PC-9 (cell line): ENCODE measurements at regions not wholly inside any gene's neighbourhood (a gene's known extent, or its start where the extent isn't known, plus 50 kb on each side); places are given as distances from the start of the nearest gene placed in this dataset.

Experiments used
- BruUV-seq: library from RNA; stranded (reverse); fragments of 400-500 nt; replicated peaks from 2 replicates; lab custom pipeline; 2021; lab: Mats Ljungman, UMichigan
- CTCF ChIA-PET: fragments of 300-600 bp; sonication (Branson Sonifier 250); formaldehyde crosslinking; loops from one replicate; lab custom pipeline; 2022; ENCODE audit warnings: antibody characterized with exemption; lab: Charles Lee
- POLR2A ChIA-PET: fragments of 300-600 bp; sonication (Branson Sonifier 250); formaldehyde crosslinking; loops from one replicate; lab custom pipeline; 2022; ENCODE audit warnings: antibody characterized with exemption; ENCODE audit not compliant: unreplicated experiment; lab: Charles Lee
- DNase-seq, 2 experiments: peaks; one replicate each; pipeline versions ENCODE4 v3.0.0 to v3.0.0-alpha.2; 2015 to 2022; ENCODE audit warnings: mixed read lengths in 1 of 2
- H2AFZ ChIP-seq: fragments of 200-600 bp; sonication (generic); 2 replicates; pipeline ENCODE4 v1.8.1; 2017; ENCODE audit warnings: antibody characterized with exemption
- H3F3A ChIP-seq: fragments of 200-600 bp; sonication (generic); 2 replicates; pipeline ENCODE4 v1.8.1; 2017; ENCODE audit warnings: antibody characterized with exemption, mild to moderate bottlenecking, low read depth; ENCODE audit not compliant: insufficient read depth
- H3K27ac ChIP-seq: fragments of 200-600 bp; sonication (generic); 2 replicates; pipeline ENCODE4 v1.6.1; 2016; ENCODE audit warnings: mixed run types
- H3K27me3 ChIP-seq: fragments of 200-600 bp; sonication (generic); 2 replicates; pipeline ENCODE4 v1.6.1; 2016; ENCODE audit warnings: low read depth, mixed run types; ENCODE audit not compliant: insufficient read depth
- H3K36me3 ChIP-seq: fragments of 200-600 bp; sonication (generic); 2 replicates; pipeline ENCODE4 v1.6.1; 2016; ENCODE audit warnings: low read depth, mixed run types
- H3K4me1 ChIP-seq: fragments of 200-600 bp; sonication (generic); replicated peaks from 2 replicates; pipeline ENCODE4 v1.6.1; 2016; ENCODE audit warnings: mixed run types; ENCODE audit not compliant: insufficient read depth
- H3K4me2 ChIP-seq: fragments of 200-600 bp; sonication (generic); 2 replicates; pipeline ENCODE4 v1.6.1; 2017; ENCODE audit warnings: mixed run types
- H3K4me3 ChIP-seq: fragments of 200-600 bp; sonication (generic); 2 replicates; pipeline ENCODE4 v1.6.1; 2016; ENCODE audit warnings: mixed run types
- H3K79me2 ChIP-seq: fragments of 200-600 bp; sonication (generic); 2 replicates; pipeline ENCODE4 v1.6.1; 2017; ENCODE audit warnings: low read depth, mixed run types
- H3K9me2 ChIP-seq: fragments of 200-600 bp; sonication (generic); 2 replicates; pipeline ENCODE4 v1.8.1; 2017; ENCODE audit warnings: mild to moderate bottlenecking; ENCODE audit not compliant: insufficient read depth
- H3K9me3 ChIP-seq: fragments of 200-600 bp; sonication (generic); 2 replicates; pipeline ENCODE4 v1.8.1; 2016; ENCODE audit warnings: low read depth; ENCODE audit not compliant: insufficient read depth
- H4K20me1 ChIP-seq: fragments of 200-600 bp; sonication (generic); 2 replicates; pipeline ENCODE4 v1.8.1; 2017; ENCODE audit not compliant: insufficient read depth
- EZH2 ChIP-seq: fragments of 200-600 bp; sonication (generic); IDR thresholded peaks from 2 replicates; pipeline ENCODE4 v1.8.0; 2017; ENCODE audit warnings: antibody characterized with exemption, low read depth
- intact Hi-C: fragments of 100-400 bp; cut with micrococcal nuclease; formaldehyde crosslinking; loops from one replicate; pipeline ENCODE4 v1.10.0; 2022; ENCODE audit not compliant: unreplicated experiment
- TF ChIP-seq, protein P1 (sequence below): fragments of 200-600 bp; sonication (generic); conservative IDR thresholded peaks from 2 replicates; pipeline ENCODE4 v1.6.1; 2017; ENCODE audit warnings: mixed run types, antibody characterized with exemption, mild to moderate bottlenecking, moderate library complexity

GRCh38 chr10:112883360-112884178, 66.5 kb upstream of the TCF7L2 start:
- Histone ChIP-seq H3K79me2 (no peaks in the 10 kb centered on the region), H3K9me2 (no peaks in the 10 kb centered on the region), H3K27ac (no peak overlapping the region), H3K4me2 (no peak overlapping the region), H3K4me1 (no peaks in the 10 kb centered on the region), H2AFZ (no peak overlapping the region), H3K36me3 (no peaks in the 10 kb centered on the region), H3F3A (no peaks in the 10 kb centered on the region), H3K27me3 (no peaks in the 10 kb centered on the region), H4K20me1 (no peaks in the 10 kb centered on the region), H3K9me3 (no peaks in the 10 kb centered on the region), H3K4me3 (no peak overlapping the region)
- intact Hi-C loops = no loop called here
- no peak for DNase-seq
- BruUV-seq = no TSS peak
- no peak for TF ChIP-seq EZH2
- TF ChIP-seq, protein P1, sequence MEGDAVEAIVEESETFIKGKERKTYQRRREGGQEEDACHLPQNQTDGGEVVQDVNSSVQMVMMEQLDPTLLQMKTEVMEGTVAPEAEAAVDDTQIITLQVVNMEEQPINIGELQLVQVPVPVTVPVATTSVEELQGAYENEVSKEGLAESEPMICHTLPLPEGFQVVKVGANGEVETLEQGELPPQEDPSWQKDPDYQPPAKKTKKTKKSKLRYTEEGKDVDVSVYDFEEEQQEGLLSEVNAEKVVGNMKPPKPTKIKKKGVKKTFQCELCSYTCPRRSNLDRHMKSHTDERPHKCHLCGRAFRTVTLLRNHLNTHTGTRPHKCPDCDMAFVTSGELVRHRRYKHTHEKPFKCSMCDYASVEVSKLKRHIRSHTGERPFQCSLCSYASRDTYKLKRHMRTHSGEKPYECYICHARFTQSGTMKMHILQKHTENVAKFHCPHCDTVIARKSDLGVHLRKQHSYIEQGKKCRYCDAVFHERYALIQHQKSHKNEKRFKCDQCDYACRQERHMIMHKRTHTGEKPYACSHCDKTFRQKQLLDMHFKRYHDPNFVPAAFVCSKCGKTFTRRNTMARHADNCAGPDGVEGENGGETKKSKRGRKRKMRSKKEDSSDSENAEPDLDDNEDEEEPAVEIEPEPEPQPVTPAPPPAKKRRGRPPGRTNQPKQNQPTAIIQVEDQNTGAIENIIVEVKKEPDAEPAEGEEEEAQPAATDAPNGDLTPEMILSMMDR = no peak
- ChIA-PET POLR2A (no interaction called here), CTCF (no interaction called here)

DNA sequence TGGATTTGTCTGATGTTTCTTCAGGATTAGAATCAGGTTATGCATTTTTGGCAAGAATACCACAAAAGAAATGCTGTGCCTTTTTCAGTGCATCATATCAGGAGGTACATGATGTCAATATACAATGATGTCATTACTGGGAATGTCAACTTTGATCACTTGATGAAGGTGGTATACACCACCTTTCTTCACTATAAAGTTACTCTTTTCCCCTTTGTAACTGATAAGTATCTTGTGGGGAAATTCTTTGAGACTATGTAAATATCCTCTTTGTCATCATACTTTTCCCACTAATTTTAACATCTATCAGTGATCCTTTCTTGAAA, 65.9 kb upstream of the TCF7L2 start:
- no peaks in the 10 kb centered on the region for H3K79me2 ChIP-seq
- no peak overlapping the region for H3K4me3 ChIP-seq
- CTCF ChIA-PET = no interaction called here
- no peak for DNase-seq
- H3K4me1 ChIP-seq = no peaks in the 10 kb centered on the region
- BruUV-seq = no TSS peak
- no peak overlapping the region for H3K27ac ChIP-seq
- no peaks in the 10 kb centered on the region for H3F3A ChIP-seq
- H3K27me3 ChIP-seq = no peaks in the 10 kb centered on the region
- intact Hi-C loops = no loop called here
- no peaks in the 10 kb centered on the region for H3K9me3 ChIP-seq
- no peaks in the 10 kb centered on the region for H4K20me1 ChIP-seq
- POLR2A ChIA-PET = no interaction called here
- H2AFZ ChIP-seq = no peak overlapping the region
- H3K36me3 ChIP-seq = no peaks in the 10 kb centered on the region
- H3K9me2 ChIP-seq = no peaks in the 10 kb centered on the region
- no peak overlapping the region for H3K4me2 ChIP-seq
- TF ChIP-seq EZH2 = no peak
- TF ChIP-seq, protein P1 = no peak

DNA sequence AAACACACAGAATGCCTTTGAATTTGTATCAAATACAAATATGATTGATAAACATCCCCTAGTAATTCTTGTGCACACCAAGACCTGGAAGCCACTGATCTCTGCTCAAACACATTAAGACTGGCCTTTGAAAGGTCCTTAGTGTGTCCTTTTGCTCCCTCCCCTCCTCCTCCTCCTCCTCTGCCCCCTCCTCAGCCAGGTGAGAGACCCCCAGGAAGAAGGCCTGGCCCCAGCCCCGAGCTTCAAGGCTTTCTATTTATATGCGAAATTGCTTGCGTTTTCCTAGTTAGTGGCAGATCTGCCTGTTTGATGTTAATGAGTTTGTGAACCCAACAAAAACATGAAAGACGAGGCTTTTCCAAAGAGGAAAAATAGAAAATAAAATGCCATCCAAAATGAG, 63.6 kb upstream of the TCF7L2 start:
- Histone ChIP-seq H3K4me1 (no peaks in the 10 kb centered on the region), H3K36me3 (no peaks in the 10 kb centered on the region), H3K27me3 (no peaks in the 10 kb centered on the region), H4K20me1 (no peaks in the 10 kb centered on the region), H3K9me3 (no peaks in the 10 kb centered on the region), H2AFZ (no peak overlapping the region), H3K4me2 (no peak overlapping the region), H3K27ac (no peak overlapping the region), H3K79me2 (no peaks in the 10 kb centered on the region), H3K4me3 (no peak overlapping the region), H3F3A (no peaks in the 10 kb centered on the region), H3K9me2 (no peaks in the 10 kb centered on the region)
- intact Hi-C loops = no loop called here
- TF ChIP-seq EZH2 = no peak
- TF ChIP-seq, protein P1 = no peak
- DNase-seq = no peak
- ChIA-PET CTCF (no interaction called here), POLR2A (no interaction called here)
- no TSS peak for BruUV-seq
